Hepatocyte (in vitro differentiated cells): ENCODE measurements at regions not wholly inside any gene's neighbourhood (a gene's known extent, or its start where the extent isn't known, plus 50 kb on each side); places are given as distances from the start of the nearest gene placed in this dataset.

Source experiments
- DNase-seq: peaks from one replicate; pipeline ENCODE4 v3.0.0-alpha.2; 2016; ENCODE audit warnings: low spot score
- H2AFZ ChIP-seq: fragments of 200-600 bp; sonication (generic); 2 replicates; pipeline ENCODE4 v1.6.0; 2016; ENCODE audit warnings: antibody characterized with exemption, mild to moderate bottlenecking
- H3K27ac ChIP-seq: fragments of 200-600 bp; sonication (generic); 2 replicates; pipeline ENCODE4 v1.5.1; 2016; ENCODE audit warnings: mild to moderate bottlenecking
- H3K27me3 ChIP-seq: fragments of 200-600 bp; sonication (generic); 2 replicates; pipeline ENCODE4 v1.6.1; 2016
- H3K36me3 ChIP-seq: fragments of 200-600 bp; sonication (generic); replicated peaks from 2 replicates; pipeline ENCODE4 v1.5.1; 2016; ENCODE audit warnings: low read depth; ENCODE audit not compliant: insufficient read depth
- H3K4me1 ChIP-seq: fragments of 200-600 bp; sonication (generic); 2 replicates; pipeline ENCODE4 v1.5.1; 2016; ENCODE audit warnings: mild to moderate bottlenecking, moderate library complexity; ENCODE audit not compliant: insufficient read depth
- H3K4me2 ChIP-seq: fragments of 200-600 bp; sonication (generic); 2 replicates; pipeline ENCODE4 v1.6.0; 2016
- H3K4me3 ChIP-seq: fragments of 200-600 bp; sonication (generic); 2 replicates; pipeline ENCODE4 v1.5.1; 2016; ENCODE audit warnings: mild to moderate bottlenecking
- H3K79me2 ChIP-seq: fragments of 200-600 bp; sonication (generic); 2 replicates; pipeline ENCODE4 v1.6.0; 2017; ENCODE audit warnings: mild to moderate bottlenecking
- H3K9me2 ChIP-seq: fragments of 200-600 bp; sonication (generic); replicated peaks from 2 replicates; pipeline ENCODE4 v1.6.0; 2017; ENCODE audit warnings: mild to moderate bottlenecking; ENCODE audit not compliant: insufficient read depth
- H3K9me3 ChIP-seq: fragments of 200-600 bp; sonication (generic); 2 replicates; pipeline ENCODE4 v1.5.1; 2016; ENCODE audit warnings: low read depth, mild to moderate bottlenecking
- H4K20me1 ChIP-seq: fragments of 200-600 bp; sonication (generic); 2 replicates; pipeline ENCODE4 v1.6.0; 2016; ENCODE audit warnings: mild to moderate bottlenecking; ENCODE audit not compliant: insufficient read depth, poor library complexity, severe bottlenecking
- EZH2 ChIP-seq: fragments of 200-600 bp; sonication (generic); IDR thresholded peaks from 2 replicates; pipeline ENCODE4 v1.6.1; 2016; ENCODE audit warnings: antibody characterized with exemption, mild to moderate bottlenecking, borderline replicate concordance
- EZH2phosphoT487 ChIP-seq: fragments of 200-600 bp; sonication (generic); IDR thresholded peaks from one replicate; pipeline ENCODE4 v1.6.1; 2018; ENCODE audit warnings: antibody characterized with exemption, mild to moderate bottlenecking, low read depth, moderate library complexity; ENCODE audit not compliant: unreplicated experiment, severe bottlenecking
- WGBS: methylation state at CpG from one replicate; pipeline ENCODE4 v1.1.6; 2016; ENCODE audit warnings: low lambda C conversion rate; ENCODE audit errors: missing lambda C conversion rate; 5-methylcytosine and 5-hydroxymethylcytosine counted together
- TF ChIP-seq, protein P1 (sequence below): fragments of 200-600 bp; sonication (generic); IDR thresholded peaks from 2 replicates; pipeline ENCODE4 v1.5.1; 2016; ENCODE audit warnings: antibody characterized with exemption, mild to moderate bottlenecking; ENCODE audit not compliant: poor library complexity

DNA sequence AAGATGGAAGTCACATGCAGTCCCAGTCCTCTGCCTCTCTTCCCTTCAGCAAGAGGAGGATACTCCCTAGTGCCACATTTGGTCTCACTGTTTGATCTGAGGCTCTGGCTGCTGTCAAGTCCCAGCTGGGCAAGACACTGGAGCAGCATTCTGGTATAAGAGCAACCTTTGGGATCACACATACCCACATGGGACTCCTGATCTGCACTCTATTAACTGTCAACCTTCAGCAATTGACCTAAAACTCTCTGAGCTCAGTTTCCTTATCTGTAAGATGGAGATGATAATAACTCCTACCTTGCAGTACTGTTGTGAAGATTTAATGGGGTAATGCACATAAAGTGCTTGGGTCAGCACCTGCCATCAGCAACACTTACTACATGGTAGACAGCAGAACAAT lies 437.9 kb downstream of the PIK3R1 start:
- Histone ChIP-seq H3K79me2 (no peaks in the 10 kb centered on the region), H3K36me3 (no peaks in the 10 kb centered on the region), H3K4me1 (peaks cover 14% of the 10 kb centered on the region), H3K4me2 (no peak overlapping the region), H3K9me3 (no peaks in the 10 kb centered on the region), H2AFZ (no peak overlapping the region), H3K4me3 (no peak overlapping the region), H3K27me3 (no peaks in the 10 kb centered on the region), H3K9me2 (no peaks in the 10 kb centered on the region), H4K20me1 (no peaks in the 10 kb centered on the region), H3K27ac (no peak overlapping the region)
- no peak for TF ChIP-seq EZH2phosphoT487
- TF ChIP-seq EZH2: no peak
- TF ChIP-seq, protein P1, sequence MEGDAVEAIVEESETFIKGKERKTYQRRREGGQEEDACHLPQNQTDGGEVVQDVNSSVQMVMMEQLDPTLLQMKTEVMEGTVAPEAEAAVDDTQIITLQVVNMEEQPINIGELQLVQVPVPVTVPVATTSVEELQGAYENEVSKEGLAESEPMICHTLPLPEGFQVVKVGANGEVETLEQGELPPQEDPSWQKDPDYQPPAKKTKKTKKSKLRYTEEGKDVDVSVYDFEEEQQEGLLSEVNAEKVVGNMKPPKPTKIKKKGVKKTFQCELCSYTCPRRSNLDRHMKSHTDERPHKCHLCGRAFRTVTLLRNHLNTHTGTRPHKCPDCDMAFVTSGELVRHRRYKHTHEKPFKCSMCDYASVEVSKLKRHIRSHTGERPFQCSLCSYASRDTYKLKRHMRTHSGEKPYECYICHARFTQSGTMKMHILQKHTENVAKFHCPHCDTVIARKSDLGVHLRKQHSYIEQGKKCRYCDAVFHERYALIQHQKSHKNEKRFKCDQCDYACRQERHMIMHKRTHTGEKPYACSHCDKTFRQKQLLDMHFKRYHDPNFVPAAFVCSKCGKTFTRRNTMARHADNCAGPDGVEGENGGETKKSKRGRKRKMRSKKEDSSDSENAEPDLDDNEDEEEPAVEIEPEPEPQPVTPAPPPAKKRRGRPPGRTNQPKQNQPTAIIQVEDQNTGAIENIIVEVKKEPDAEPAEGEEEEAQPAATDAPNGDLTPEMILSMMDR: no peak
- DNase-seq: no peak

DNA sequence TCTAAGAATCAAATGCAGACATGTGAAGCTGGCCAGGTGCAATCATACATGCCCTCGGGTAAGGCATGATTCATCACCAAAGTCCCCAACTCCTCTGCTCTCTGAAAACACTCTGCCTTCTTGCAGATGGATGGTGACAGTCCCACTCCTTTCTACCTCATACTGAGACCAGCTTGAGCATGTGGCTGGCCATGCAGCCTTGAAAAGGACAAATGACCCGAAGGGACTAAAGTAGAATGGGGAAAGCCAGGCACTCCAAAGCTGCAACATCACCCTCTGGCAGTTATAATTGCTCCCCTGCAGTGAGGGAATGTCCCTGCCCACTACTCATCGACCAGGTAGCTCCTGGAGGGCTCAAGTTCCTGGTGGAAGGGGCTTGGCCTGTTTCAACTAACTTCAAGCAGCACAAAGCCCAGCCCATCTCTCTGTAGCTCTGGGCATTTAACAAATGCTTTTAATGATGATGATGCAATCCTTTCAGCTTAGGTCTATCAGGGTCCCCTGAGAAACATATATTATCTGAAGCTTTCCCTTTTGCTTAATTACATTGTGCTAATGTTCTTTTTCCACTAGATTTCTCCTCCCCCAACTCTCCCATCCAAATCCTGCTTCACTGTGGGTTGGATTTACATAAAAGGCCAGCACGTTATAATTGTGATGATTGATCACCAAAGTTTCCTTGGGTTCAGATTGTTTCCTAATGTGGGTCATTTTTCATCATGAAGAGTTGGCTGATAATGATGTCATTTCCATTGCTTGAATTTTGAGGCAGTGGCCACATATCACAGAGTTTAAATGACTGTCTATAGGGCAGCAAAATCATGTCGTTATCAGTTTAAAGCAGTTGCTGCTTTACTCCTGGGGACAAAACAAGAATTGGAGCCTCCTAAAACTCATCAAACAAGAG lies 436.5 kb upstream of the SLC30A5 start:
- Histone ChIP-seq H3K79me2 (no peaks in the 10 kb centered on the region), H2AFZ (no peak overlapping the region), H3K36me3 (no peaks in the 10 kb centered on the region), H3K4me3 (no peak overlapping the region), H3K4me1 (peaks cover 7% of the 10 kb centered on the region), H3K9me2 (no peaks in the 10 kb centered on the region), H4K20me1 (no peaks in the 10 kb centered on the region), H3K27me3 (no peaks in the 10 kb centered on the region), H3K9me3 (no peaks in the 10 kb centered on the region), H3K4me2 (no peak overlapping the region), H3K27ac (no peak overlapping the region)
- 60% methylated on average over 5 of the region's 5 CpGs for WGBS
- TF ChIP-seq, protein P1: no peak
- TF ChIP-seq EZH2: no peak
- no peak for TF ChIP-seq EZH2phosphoT487
- DNase-seq: no peak

DNA sequence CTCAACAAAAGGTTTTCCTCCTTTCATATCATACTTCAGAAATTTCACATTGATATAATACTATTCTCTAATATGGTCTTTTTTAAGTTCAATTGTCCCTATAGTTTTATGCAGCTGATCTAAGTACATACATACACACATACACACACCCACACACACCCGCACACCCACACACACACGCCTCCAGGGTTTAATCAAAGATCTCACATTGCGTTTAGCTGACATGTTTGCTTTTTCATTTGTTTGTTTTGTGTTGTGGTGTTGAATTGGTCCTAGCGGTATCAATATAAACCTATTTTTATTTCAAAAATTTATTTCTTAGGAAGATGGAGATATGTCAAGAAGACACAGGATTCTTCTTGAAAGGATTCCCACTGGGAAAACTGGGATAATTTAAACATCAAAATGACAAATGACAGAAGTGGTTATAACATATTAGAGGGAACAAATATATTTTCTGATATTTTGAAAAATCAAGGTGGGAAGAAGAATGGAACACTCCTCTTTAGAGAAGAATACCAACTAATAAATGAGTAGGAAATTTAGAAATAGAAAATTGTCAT lies 434.9 kb upstream of the SLC30A5 start:
- H3K27me3 ChIP-seq: no peaks in the 10 kb centered on the region
- no peak for DNase-seq
- no peak overlapping the region for H3K27ac ChIP-seq
- H3K9me2 ChIP-seq: no peaks in the 10 kb centered on the region
- H2AFZ ChIP-seq: no peak overlapping the region
- H3K36me3 ChIP-seq: no peaks in the 10 kb centered on the region
- no peak for TF ChIP-seq EZH2
- TF ChIP-seq, protein P1: no peak
- TF ChIP-seq EZH2phosphoT487: no peak
- no peaks in the 10 kb centered on the region for H4K20me1 ChIP-seq
- no peaks in the 10 kb centered on the region for H3K79me2 ChIP-seq
- H3K4me1 ChIP-seq: no peaks in the 10 kb centered on the region
- no peak overlapping the region for H3K4me3 ChIP-seq
- H3K4me2 ChIP-seq: no peak overlapping the region
- H3K9me3 ChIP-seq: no peaks in the 10 kb centered on the region
- WGBS: 92% methylated on average over 4 of the region's 4 CpGs
